H1 (cell line): ENCODE measurements at regions not wholly inside any gene's neighbourhood (a gene's known extent, or its start where the extent isn't known, plus 50 kb on each side); places are given as distances from the start of the nearest gene placed in this dataset.

Source experiments
- BCL11A ChIP-seq, 2 experiments: IDR thresholded peaks; one replicate each; pipeline ENCODE4 v1.6.1; 2011; ENCODE audit warnings: low read depth in 2 of 2, low read length in 2 of 2, mild to moderate bottlenecking in 2 of 2
- CHD2 ChIP-seq: IDR thresholded peaks from 2 replicates; pipeline ENCODE4 v1.6.1; 2012; ENCODE audit warnings: low read length, improper control_type of control experiment
- EP300 ChIP-seq, 2 experiments: IDR thresholded peaks; 1 replicate in 1 of 2; 2 replicates in 1 of 2; pipeline ENCODE4 v1.6.1; 2011 to 2012; ENCODE audit warnings: low read depth in 2 of 2, low read length in 2 of 2, mild to moderate bottlenecking in 2 of 2, borderline replicate concordance in 1 of 2, inconsistent platforms in 1 of 2, moderate library complexity in 1 of 2
- HDAC6 ChIP-seq: IDR thresholded peaks from one replicate; pipeline ENCODE4 v1.7.1; 2012; ENCODE audit warnings: low read depth, mild to moderate bottlenecking, inconsistent platforms, low read length, moderate library complexity
- NRF1 ChIP-seq: IDR thresholded peaks from 2 replicates; pipeline ENCODE4 v1.6.1; 2011; ENCODE audit warnings: mild to moderate bottlenecking, low read depth, low read length, improper control_type of control experiment
- PHF8 ChIP-seq: fragments of 200-600 bp; sonication (generic); conservative IDR thresholded peaks from 2 replicates; pipeline ENCODE4 v1.7.1; 2012; ENCODE audit warnings: low read depth, mild to moderate bottlenecking, inconsistent platforms, low read length, moderate library complexity
- POLR2A ChIP-seq, 2 experiments: IDR thresholded peaks; 1 replicate in 1 of 2; 2 replicates in 1 of 2; pipeline ENCODE4 v1.6.1; 2011; ENCODE audit warnings: low read depth in 2 of 2, low read length in 2 of 2, mild to moderate bottlenecking in 2 of 2; ENCODE audit errors: control extremely low read depth in 1 of 2
- RFX5 ChIP-seq: IDR thresholded peaks from 2 replicates; pipeline ENCODE4 v1.6.1; 2011; ENCODE audit warnings: low read depth, low read length, improper control_type of control experiment, borderline replicate concordance
- SIN3A ChIP-seq, 2 experiments: IDR thresholded peaks in 1 of 2; conservative IDR thresholded peaks in 1 of 2; 2 replicates each; pipeline ENCODE4 v1.6.1; 2011 to 2012; ENCODE audit warnings: low read length in 2 of 2, improper control_type of control experiment in 1 of 2, low read depth in 1 of 2, mild to moderate bottlenecking in 1 of 2
- SP1 ChIP-seq: IDR thresholded peaks from 2 replicates; pipeline ENCODE4 v1.6.1; 2011; ENCODE audit warnings: low read depth, low read length
- TAF7 ChIP-seq: optimal IDR thresholded peaks from 2 replicates; pipeline ENCODE3; 2011; ENCODE audit warnings: low read depth, mild to moderate bottlenecking, inconsistent platforms, low read length, moderate library complexity, borderline replicate concordance
- TEAD4 ChIP-seq: IDR thresholded peaks from 2 replicates; pipeline ENCODE4 v1.6.1; 2012; ENCODE audit warnings: low read depth, low read length, inconsistent platforms, mixed read lengths
- TF ChIP-seq, protein P1 (sequence below), 3 experiments: IDR thresholded peaks; 1 replicate in 2 of 3; 2 replicates in 1 of 3; pipeline versions ENCODE4 v1.5.1 to v1.6.1; 2011; ENCODE audit warnings: low read length in 3 of 3, mild to moderate bottlenecking in 3 of 3, inconsistent platforms in 2 of 3, low read depth in 1 of 3, moderate library complexity in 1 of 3; ENCODE audit not compliant: insufficient read depth in 1 of 3; ENCODE audit errors: control extremely low read depth in 1 of 3
- TF ChIP-seq, protein P2 (sequence below): IDR thresholded peaks from 2 replicates; pipeline ENCODE4 v1.6.1; 2011; ENCODE audit warnings: low read depth, mild to moderate bottlenecking, low read length; ENCODE audit not compliant: insufficient read depth

- TF ChIP-seq, protein P1, sequence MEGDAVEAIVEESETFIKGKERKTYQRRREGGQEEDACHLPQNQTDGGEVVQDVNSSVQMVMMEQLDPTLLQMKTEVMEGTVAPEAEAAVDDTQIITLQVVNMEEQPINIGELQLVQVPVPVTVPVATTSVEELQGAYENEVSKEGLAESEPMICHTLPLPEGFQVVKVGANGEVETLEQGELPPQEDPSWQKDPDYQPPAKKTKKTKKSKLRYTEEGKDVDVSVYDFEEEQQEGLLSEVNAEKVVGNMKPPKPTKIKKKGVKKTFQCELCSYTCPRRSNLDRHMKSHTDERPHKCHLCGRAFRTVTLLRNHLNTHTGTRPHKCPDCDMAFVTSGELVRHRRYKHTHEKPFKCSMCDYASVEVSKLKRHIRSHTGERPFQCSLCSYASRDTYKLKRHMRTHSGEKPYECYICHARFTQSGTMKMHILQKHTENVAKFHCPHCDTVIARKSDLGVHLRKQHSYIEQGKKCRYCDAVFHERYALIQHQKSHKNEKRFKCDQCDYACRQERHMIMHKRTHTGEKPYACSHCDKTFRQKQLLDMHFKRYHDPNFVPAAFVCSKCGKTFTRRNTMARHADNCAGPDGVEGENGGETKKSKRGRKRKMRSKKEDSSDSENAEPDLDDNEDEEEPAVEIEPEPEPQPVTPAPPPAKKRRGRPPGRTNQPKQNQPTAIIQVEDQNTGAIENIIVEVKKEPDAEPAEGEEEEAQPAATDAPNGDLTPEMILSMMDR (IDR thresholded peaks at IDR 0.05; ENCODE audit: control extremely low read depth in 1 of 3, insufficient read depth in 1 of 3, low read depth in 1 of 3, low read length in 3 of 3), result no peak
- TF ChIP-seq EP300 (IDR thresholded peaks at IDR 0.05; ENCODE audit: borderline replicate concordance in 1 of 2, low read depth in 2 of 2, low read length in 2 of 2) (no peak), BCL11A (IDR thresholded peaks at IDR 0.05; ENCODE audit: low read depth in 2 of 2, low read length in 2 of 2) (no peak), HDAC6 (no peak), CHD2 (no peak), SIN3A (conservative IDR thresholded peaks at IDR 0.05 in 1 of 2, IDR thresholded peaks at IDR 0.05 in 1 of 2; ENCODE audit: low read depth in 1 of 2, low read length in 2 of 2) (no peak), TEAD4 (no peak), POLR2A (IDR thresholded peaks at IDR 0.05; ENCODE audit: control extremely low read depth in 1 of 2, low read depth in 2 of 2, low read length in 2 of 2) (no peak), PHF8 (no peak), TAF7 (no peak), NRF1 (no peak), RFX5 (no peak), SP1 (no peak)
- TF ChIP-seq, protein P2, sequence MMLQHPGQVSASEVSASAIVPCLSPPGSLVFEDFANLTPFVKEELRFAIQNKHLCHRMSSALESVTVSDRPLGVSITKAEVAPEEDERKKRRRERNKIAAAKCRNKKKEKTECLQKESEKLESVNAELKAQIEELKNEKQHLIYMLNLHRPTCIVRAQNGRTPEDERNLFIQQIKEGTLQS, result no peak
Observed at GRCh38 chr12:47433876-47434275, 272.0 kb downstream of the RPAP3 start.
